ENCODE measurements at regions not wholly inside any gene's neighbourhood (a gene's known extent, or its start where the extent isn't known, plus 50 kb on each side); places are given as distances from the start of the nearest gene placed in this dataset.
A peak's percentile ranks its signal among the peaks of the same experiment; 100 is the strongest.

- Mint-ChIP-seq H3K4me1 (no peaks in the 10 kb centered on the region), H3K27ac (no peak overlapping the region), H3K9me3 (peaks cover 2 to 14% (median 6%) of the 10 kb centered on the region in 7 donors), H3K27me3 (peaks cover 7 to 29% (median 15%) of the 10 kb centered on the region in 3 donors), H3K4me3 (no peak overlapping the region), H3K36me3 (no peaks in the 10 kb centered on the region)
- ATAC-seq (ENCODE audit: low read depth in 2 of 2) (no peak), DNase-seq (no peak)
These were observed 329.2 kb downstream of the TNS1 start for GRCh38 chr2:217673627-217674026.

GRCh38 chr2:217672472-217672871 lies 330.3 kb downstream of the TNS1 start:
- Mint-ChIP-seq H3K27me3 (peaks cover 7 to 35% (median 27%) of the 10 kb centered on the region in 3 donors), H3K36me3 (no peaks in the 10 kb centered on the region), H3K27ac (no peak overlapping the region), H3K9me3 (peaks cover 2 to 11% (median 5%) of the 10 kb centered on the region in 7 donors), H3K4me1 (no peaks in the 10 kb centered on the region), H3K4me3 (no peak overlapping the region)
- DNase-seq (no peak), ATAC-seq (ENCODE audit: low read depth in 2 of 2) (no peak)

GRCh38 chr2:217671871-217672270 lies 330.9 kb downstream of the TNS1 start:
- no peaks in the 10 kb centered on the region for H3K36me3 Mint-ChIP-seq
- no peak overlapping the region for H3K4me3 Mint-ChIP-seq
- peaks cover 0 to 8% (median 5%) of the 10 kb centered on the region in 7 donors for H3K9me3 Mint-ChIP-seq
- no peak overlapping the region for H3K27ac Mint-ChIP-seq
- no peak for DNase-seq
- no peaks in the 10 kb centered on the region for H3K4me1 Mint-ChIP-seq
- H3K27me3 Mint-ChIP-seq, result peaks cover 7 to 36% (median 33%) of the 10 kb centered on the region in 3 donors
- no peak for ATAC-seq (ENCODE audit: low read depth in 2 of 2)

- no peaks in the 10 kb centered on the region for H3K36me3 Mint-ChIP-seq
- DNase-seq (no peak), ATAC-seq (ENCODE audit: low read depth in 2 of 2) (no peak)
- peak overlapping the region in 1 of 6 donors; percentile 34 for H3K27ac Mint-ChIP-seq
- H3K27me3 Mint-ChIP-seq, result peaks cover 7 to 41% (median 40%) of the 10 kb centered on the region in 3 donors
- H3K9me3 Mint-ChIP-seq, result peaks cover 0 to 8% (median 5%) of the 10 kb centered on the region in 7 donors
- H3K4me1 Mint-ChIP-seq, result no peaks in the 10 kb centered on the region
- H3K4me3 Mint-ChIP-seq, result no peak overlapping the region
These were observed 331.7 kb downstream of the TNS1 start for GRCh38 chr2:217671075-217671474.

- Mint-ChIP-seq H3K4me3 (no peak overlapping the region), H3K9me3 (peaks cover 0 to 8% (median 4%) of the 10 kb centered on the region in 7 donors), H3K27me3 (peaks cover 7 to 51% (median 48%) of the 10 kb centered on the region in 3 donors), H3K36me3 (peaks cover 0 to 2% of the 10 kb centered on the region in 2 donors), H3K4me1 (no peaks in the 10 kb centered on the region), H3K27ac (no peak overlapping the region)
- no peak for DNase-seq
- no peak for ATAC-seq (ENCODE audit: low read depth in 2 of 2)
These were observed 333.0 kb downstream of the TNS1 start for GRCh38 chr2:217669831-217670230.

- Mint-ChIP-seq H3K27ac (no peak overlapping the region), H3K36me3 (peaks cover 0 to 8% of the 10 kb centered on the region in 2 donors)
These were observed 335.3 kb downstream of the TNS1 start for GRCh38 chr2:217667512-217667911.

GRCh38 chr2:217667035-217667434 lies 335.8 kb downstream of the TNS1 start:
- DNase-seq, result no peak
- peaks cover 0 to 2% (median 0%) of the 10 kb centered on the region in 3 donors for H3K4me1 Mint-ChIP-seq
- H3K36me3 Mint-ChIP-seq, result peaks cover 0 to 8% of the 10 kb centered on the region in 2 donors
- H3K27me3 Mint-ChIP-seq, result peaks cover 12 to 67% (median 54%) of the 10 kb centered on the region in 3 donors
- H3K9me3 Mint-ChIP-seq, result peaks cover 0 to 5% (median 0%) of the 10 kb centered on the region in 7 donors
- no peak overlapping the region for H3K4me3 Mint-ChIP-seq
- no peak for ATAC-seq (ENCODE audit: low read depth in 2 of 2)
- peak overlapping the region in 1 of 6 donors; percentile 4 for H3K27ac Mint-ChIP-seq

More at GRCh38 chr2:217667512-217667911, 335.3 kb downstream of the TNS1 start:
- Mint-ChIP-seq H3K4me1 (no peaks in the 10 kb centered on the region), H3K4me3 (no peak overlapping the region), H3K9me3 (peaks cover 0 to 5% (median 0%) of the 10 kb centered on the region in 7 donors), H3K27me3 (peaks cover 12 to 67% (median 54%) of the 10 kb centered on the region in 3 donors)
- no peak for ATAC-seq (ENCODE audit: low read depth in 2 of 2)
- no peak for DNase-seq

GRCh38 chr2:217666338-217666737 lies 336.5 kb downstream of the TNS1 start:
- DNase-seq (no peak), ATAC-seq (ENCODE audit: low read depth in 2 of 2) (no peak)
- Mint-ChIP-seq H3K4me1 (peaks cover 0 to 6% (median 0%) of the 10 kb centered on the region in 3 donors), H3K4me3 (no peak overlapping the region), H3K36me3 (peaks cover 0 to 8% of the 10 kb centered on the region in 2 donors), H3K27me3 (peaks cover 11 to 67% (median 54%) of the 10 kb centered on the region in 3 donors), H3K27ac (no peak overlapping the region), H3K9me3 (peaks cover 0 to 5% (median 0%) of the 10 kb centered on the region in 7 donors)

GRCh38 chr2:217664761-217665160 lies 338.0 kb downstream of the TNS1 start:
- no peak for ATAC-seq (ENCODE audit: low read depth in 2 of 2)
- Mint-ChIP-seq H3K4me1 (peaks cover 4 to 13% (median 9%) of the 10 kb centered on the region in 3 donors), H3K27ac (no peak overlapping the region), H3K27me3 (peaks cover 9 to 77% (median 54%) of the 10 kb centered on the region in 3 donors), H3K4me3 (no peak overlapping the region), H3K9me3 (peaks cover 0 to 4% (median under 1%) of the 10 kb centered on the region in 7 donors), H3K36me3 (peaks cover 0 to 8% of the 10 kb centered on the region in 2 donors)
- no peak for DNase-seq

- DNase-seq (no peak), ATAC-seq (ENCODE audit: low read depth in 2 of 2) (no peak)
- no peak overlapping the region for H3K4me3 Mint-ChIP-seq
- peaks cover 18 to 73% (median 51%) of the 10 kb centered on the region in 3 donors for H3K27me3 Mint-ChIP-seq
- peaks cover 0 to 8% of the 10 kb centered on the region in 2 donors for H3K36me3 Mint-ChIP-seq
- peaks cover 0 to 4% (median 3%) of the 10 kb centered on the region in 7 donors for H3K9me3 Mint-ChIP-seq
- H3K27ac Mint-ChIP-seq, result no peak overlapping the region
- H3K4me1 Mint-ChIP-seq, result peaks cover 4 to 13% (median 9%) of the 10 kb centered on the region in 3 donors
These were observed 339.7 kb downstream of the TNS1 start for GRCh38 chr2:217662984-217663602.

- peaks cover 0 to 4% (median 3%) of the 10 kb centered on the region in 7 donors for H3K9me3 Mint-ChIP-seq
- H3K4me1 Mint-ChIP-seq, result peaks cover 4 to 13% (median 9%) of the 10 kb centered on the region in 3 donors
- H3K27ac Mint-ChIP-seq, result no peak overlapping the region
These were observed 341.4 kb downstream of the TNS1 start for GRCh38 chr2:217661378-217661777.

GRCh38 chr2:217660423-217660822 lies 342.4 kb downstream of the TNS1 start:
- H3K4me1 Mint-ChIP-seq, result peaks cover 4 to 13% (median 9%) of the 10 kb centered on the region in 3 donors
- H3K4me3 Mint-ChIP-seq, result no peak overlapping the region
- H3K27ac Mint-ChIP-seq, result peak overlapping the region in 1 of 6 donors; percentile 25
- DNase-seq (no peak), ATAC-seq (ENCODE audit: low read depth in 2 of 2) (no peak)
- H3K9me3 Mint-ChIP-seq, result peaks cover 0 to 4% (median 3%) of the 10 kb centered on the region in 7 donors
- H3K36me3 Mint-ChIP-seq, result peaks cover 9 to 14% of the 10 kb centered on the region in 2 donors
- H3K27me3 Mint-ChIP-seq, result peaks cover 23 to 54% (median 51%) of the 10 kb centered on the region in 3 donors

More at GRCh38 chr2:217661378-217661777, 341.4 kb downstream of the TNS1 start:
- Mint-ChIP-seq H3K36me3 (peaks cover 8 to 9% of the 10 kb centered on the region in 2 donors), H3K27me3 (peaks cover 18 to 56% (median 52%) of the 10 kb centered on the region in 3 donors), H3K4me3 (no peak overlapping the region)
- no peak for DNase-seq
- ATAC-seq (ENCODE audit: low read depth in 2 of 2), result no peak

GRCh38 chr2:217658806-217659205 lies 344.0 kb downstream of the TNS1 start:
- DNase-seq (no peak), ATAC-seq (ENCODE audit: low read depth in 2 of 2) (no peak)
- H3K4me1 Mint-ChIP-seq, result peaks cover 4 to 13% (median 9%) of the 10 kb centered on the region in 3 donors
- peaks cover 6 to 9% of the 10 kb centered on the region in 2 donors for H3K36me3 Mint-ChIP-seq
- peaks cover 0 to 3% (median 0%) of the 10 kb centered on the region in 7 donors for H3K9me3 Mint-ChIP-seq
- H3K27ac Mint-ChIP-seq, result no peak overlapping the region
- no peak overlapping the region for H3K4me3 Mint-ChIP-seq
- H3K27me3 Mint-ChIP-seq, result peaks cover 23 to 55% (median 48%) of the 10 kb centered on the region in 3 donors

GRCh38 chr2:217657252-217657651 lies 345.5 kb downstream of the TNS1 start:
- DNase-seq, result no peak
- Mint-ChIP-seq H3K4me3 (no peak overlapping the region), H3K36me3 (peaks cover 6 to 9% of the 10 kb centered on the region in 2 donors), H3K27ac (no peak overlapping the region), H3K4me1 (peaks cover 4 to 13% (median 9%) of the 10 kb centered on the region in 3 donors), H3K9me3 (peaks cover 0 to 3% (median 0%) of the 10 kb centered on the region in 7 donors), H3K27me3 (peaks cover 22 to 56% (median 43%) of the 10 kb centered on the region in 3 donors)
- no peak for ATAC-seq (ENCODE audit: low read depth in 2 of 2)
